ENCODE measurements at regions not wholly inside any gene's neighbourhood (a gene's known extent, or its start where the extent isn't known, plus 50 kb on each side); places are given as distances from the start of the nearest gene placed in this dataset.
"Not testable (repeated sequence)": the region's sequence is repeated elsewhere in the genome, so short reads cannot be mapped to it uniquely, and the experiment has no call there.

DNA sequence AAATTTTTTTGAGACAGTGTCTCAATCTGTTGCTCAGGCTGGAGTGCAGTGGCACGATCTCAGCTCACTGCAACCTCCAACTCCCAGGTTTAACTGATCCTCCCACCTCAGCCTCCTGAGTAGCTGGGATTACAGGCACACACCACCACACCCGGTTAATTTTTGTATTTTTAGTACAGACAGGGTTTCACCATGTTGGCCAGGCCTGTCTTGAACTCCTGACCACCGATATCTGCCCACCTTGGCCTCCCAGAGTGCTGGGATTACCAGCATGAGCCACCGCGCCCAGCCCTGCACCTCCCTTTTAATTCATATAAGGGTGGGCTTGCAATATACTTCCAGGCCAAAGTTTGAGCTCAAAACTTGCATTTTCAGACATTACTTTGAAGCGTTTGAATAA is 223.9 kb downstream of the CRLF2 start:
- POLR2A ChIA-PET (ENCODE audit: partially characterized antibody); H3K4me1 ChIP-seq (replicated peaks in 1 of 4; ENCODE audit: control insufficient read depth in 3 of 4, insufficient read depth in 4 of 4, low read length in 3 of 4); H3K27ac ChIP-seq (ENCODE audit: low read depth, low read length); H3K56ac ChIP-seq (replicated peaks; ENCODE audit: insufficient read length, low read depth, low read length); H3K14ac ChIP-seq (ENCODE audit: insufficient read length); H3K9ac ChIP-seq (replicated peaks in 1 of 4; ENCODE audit: extremely low read depth in 1 of 4, low read depth in 3 of 4, low read length in 3 of 4); H2BK15ac ChIP-seq (ENCODE audit: low read length); FAIRE-seq; H2BK20ac ChIP-seq (ENCODE audit: low read length); H4K5ac ChIP-seq (ENCODE audit: insufficient read length, low read depth, low read length); H3K4me3 ChIP-seq (ENCODE audit: extremely low read depth in 1 of 4, insufficient read depth in 2 of 4, low read depth in 3 of 4, low read length in 4 of 4); H3K79me1 ChIP-seq (ENCODE audit: low read depth, low read length); H3K4ac ChIP-seq (replicated peaks; ENCODE audit: insufficient read length, low read depth, low read length); DNase-seq (ENCODE audit: low read depth in 1 of 2, low spot score in 2 of 2); H4K91ac ChIP-seq (replicated peaks; ENCODE audit: insufficient read length, low read length); H3K23me2 ChIP-seq (ENCODE audit: low read depth, low read length); H3K4me2 ChIP-seq (ENCODE audit: insufficient read depth in 1 of 2, low read depth in 2 of 2, low read length in 2 of 2); H3K27me3 ChIP-seq (replicated peaks in 1 of 4; ENCODE audit: control insufficient read depth in 3 of 4, extremely low read depth in 1 of 4, insufficient read depth in 3 of 4, low read length in 3 of 4); H3K9me3 ChIP-seq (ENCODE audit: insufficient read depth in 2 of 2, low read depth in 1 of 2, low read length in 1 of 2); H2BK120ac ChIP-seq (replicated peaks; ENCODE audit: low read depth, low read length); H3K18ac ChIP-seq (ENCODE audit: extremely low read depth, low read length); H3K23ac ChIP-seq (ENCODE audit: insufficient read length); H3K36me3 ChIP-seq (ENCODE audit: control insufficient read depth in 2 of 4, insufficient read depth in 4 of 4, low read length in 3 of 4); H4K20me1 ChIP-seq (replicated peaks in 1 of 2; ENCODE audit: control insufficient read depth in 1 of 2, insufficient read depth in 2 of 2, low read length in 2 of 2); H3K79me2 ChIP-seq (ENCODE audit: control insufficient read depth in 1 of 2, insufficient read depth in 2 of 2, low read length in 2 of 2); CTCF ChIA-PET (ENCODE audit: partially characterized antibody); H2BK5ac ChIP-seq (ENCODE audit: low read depth, low read length); H2AFZ ChIP-seq (ENCODE audit: low read length); H2AK5ac ChIP-seq (ENCODE audit: low read depth, low read length); H4K8ac ChIP-seq (ENCODE audit: extremely low read depth, insufficient read depth, low read length); H2BK12ac ChIP-seq (ENCODE audit: low read depth, low read length): not testable (repeated sequence)
- 89% methylated on average over 6 of the region's 6 CpGs; no CpG with 5 or more reads in 1 of the 2 experiments for WGBS, 2 experiments (ENCODE audit: extremely low coverage in 1 of 2, insufficient coverage in 1 of 2, insufficient read length in 1 of 2, insufficient replicate concordance in 2 of 2, low coverage in 1 of 2, low lambda C conversion rate in 2 of 2, missing lambda C conversion rate in 1 of 2)

Measured in H1 (cell line).